Smooth muscle cell (in vitro differentiated cells): ENCODE measurements at regions not wholly inside any gene's neighbourhood (a gene's known extent, or its start where the extent isn't known, plus 50 kb on each side); places are given as distances from the start of the nearest gene placed in this dataset.
"Not testable (repeated sequence)": the region's sequence is repeated elsewhere in the genome, so short reads cannot be mapped to it uniquely, and the experiment has no call there.

ENCODE experiments used
- DNase-seq: peaks from one replicate; lab custom pipeline; 2025; ENCODE audit not compliant: unreplicated experiment; lab: John Stamatoyannopoulos, UW
- H2AFZ ChIP-seq: fragments of 200-600 bp; sonication (generic); 2 replicates; pipeline ENCODE4 v1.6.0; 2016; ENCODE audit warnings: antibody characterized with exemption, low read depth, mild to moderate bottlenecking
- H3F3A ChIP-seq: fragments of 200-600 bp; sonication (generic); 2 replicates; pipeline ENCODE4 v1.6.0; 2017; ENCODE audit warnings: antibody characterized with exemption, low read depth
- H3K27ac ChIP-seq: fragments of 200-600 bp; sonication (generic); 2 replicates; pipeline ENCODE4 v1.5.1; 2016; ENCODE audit warnings: low read depth, mild to moderate bottlenecking
- H3K27me3 ChIP-seq: fragments of 200-600 bp; sonication (generic); 2 replicates; pipeline ENCODE4 v1.6.1; 2016; ENCODE audit warnings: low read depth, mild to moderate bottlenecking
- H3K36me3 ChIP-seq: fragments of 200-600 bp; sonication (generic); 2 replicates; pipeline ENCODE4 v1.5.1; 2016; ENCODE audit warnings: low read depth
- H3K4me1 ChIP-seq: fragments of 200-600 bp; sonication (generic); 2 replicates; pipeline ENCODE4 v1.5.1; 2016; ENCODE audit warnings: low read depth
- H3K4me2 ChIP-seq: fragments of 200-600 bp; sonication (generic); 2 replicates; pipeline ENCODE4 v1.6.0; 2016; ENCODE audit warnings: mild to moderate bottlenecking
- H3K4me3 ChIP-seq: fragments of 200-600 bp; sonication (generic); 2 replicates; pipeline ENCODE4 v1.5.1; 2016; ENCODE audit warnings: mild to moderate bottlenecking
- H3K79me2 ChIP-seq: fragments of 200-600 bp; sonication (generic); 2 replicates; pipeline ENCODE4 v1.6.0; 2016; ENCODE audit warnings: low read depth, mild to moderate bottlenecking
- H3K9ac ChIP-seq: fragments of 200-600 bp; sonication (generic); 2 replicates; pipeline ENCODE4 v1.6.0; 2016; ENCODE audit warnings: low read depth
- H3K9me3 ChIP-seq: fragments of 200-600 bp; sonication (generic); replicated peaks from 2 replicates; pipeline ENCODE4 v1.5.1; 2016; ENCODE audit warnings: low read depth
- H4K20me1 ChIP-seq: fragments of 200-600 bp; sonication (generic); 2 replicates; pipeline ENCODE4 v1.6.0; 2016; ENCODE audit warnings: low read depth
- WGBS: methylation state at CpG from one replicate; pipeline ENCODE4 v1.1.7; 2016; ENCODE audit warnings: low lambda C conversion rate; 5-methylcytosine and 5-hydroxymethylcytosine counted together
- TF ChIP-seq, protein P1 (sequence below): fragments of 200-600 bp; sonication (generic); IDR thresholded peaks from 2 replicates; pipeline ENCODE4 v1.5.1; 2017; ENCODE audit warnings: borderline replicate concordance, mild to moderate bottlenecking, antibody characterized with exemption; ENCODE audit not compliant: insufficient read depth, poor library complexity, severe bottlenecking

DNA sequence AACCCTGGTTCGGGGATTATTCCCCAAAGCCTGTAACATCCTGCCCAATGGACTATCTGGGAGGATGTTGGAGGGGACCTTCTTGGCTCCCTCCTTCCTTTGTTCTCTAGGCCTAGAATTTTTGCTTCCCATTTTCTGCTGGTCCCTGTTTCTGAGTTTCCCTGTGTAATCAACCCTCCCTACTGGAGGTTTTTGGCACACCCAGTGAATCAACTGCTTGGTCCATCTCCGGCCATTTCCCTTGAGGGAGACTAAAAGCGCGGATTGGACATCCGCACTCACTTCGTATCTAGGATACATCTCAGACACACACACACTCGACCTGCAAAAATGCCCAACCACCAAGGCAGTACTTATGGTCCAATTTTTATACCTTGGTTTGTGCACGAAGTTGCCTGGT is 108.2 kb upstream of the MAGEE2 start:
- Histone ChIP-seq H3K9me3 (no peaks in the 10 kb centered on the region), H4K20me1 (no peaks in the 10 kb centered on the region), H3K79me2 (no peaks in the 10 kb centered on the region), H2AFZ (no peak overlapping the region), H3K36me3 (no peaks in the 10 kb centered on the region), H3K27ac (no peak overlapping the region), H3K27me3 (no peaks in the 10 kb centered on the region), H3F3A (no peaks in the 10 kb centered on the region), H3K4me3 (no peak overlapping the region), H3K4me2 (no peak overlapping the region), H3K9ac (no peak overlapping the region), H3K4me1 (no peaks in the 10 kb centered on the region)
- DNase-seq, result no peak
- WGBS, result 80% methylated on average over 8 of the region's 8 CpGs
- TF ChIP-seq, protein P1, sequence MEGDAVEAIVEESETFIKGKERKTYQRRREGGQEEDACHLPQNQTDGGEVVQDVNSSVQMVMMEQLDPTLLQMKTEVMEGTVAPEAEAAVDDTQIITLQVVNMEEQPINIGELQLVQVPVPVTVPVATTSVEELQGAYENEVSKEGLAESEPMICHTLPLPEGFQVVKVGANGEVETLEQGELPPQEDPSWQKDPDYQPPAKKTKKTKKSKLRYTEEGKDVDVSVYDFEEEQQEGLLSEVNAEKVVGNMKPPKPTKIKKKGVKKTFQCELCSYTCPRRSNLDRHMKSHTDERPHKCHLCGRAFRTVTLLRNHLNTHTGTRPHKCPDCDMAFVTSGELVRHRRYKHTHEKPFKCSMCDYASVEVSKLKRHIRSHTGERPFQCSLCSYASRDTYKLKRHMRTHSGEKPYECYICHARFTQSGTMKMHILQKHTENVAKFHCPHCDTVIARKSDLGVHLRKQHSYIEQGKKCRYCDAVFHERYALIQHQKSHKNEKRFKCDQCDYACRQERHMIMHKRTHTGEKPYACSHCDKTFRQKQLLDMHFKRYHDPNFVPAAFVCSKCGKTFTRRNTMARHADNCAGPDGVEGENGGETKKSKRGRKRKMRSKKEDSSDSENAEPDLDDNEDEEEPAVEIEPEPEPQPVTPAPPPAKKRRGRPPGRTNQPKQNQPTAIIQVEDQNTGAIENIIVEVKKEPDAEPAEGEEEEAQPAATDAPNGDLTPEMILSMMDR, result no peak

DNA sequence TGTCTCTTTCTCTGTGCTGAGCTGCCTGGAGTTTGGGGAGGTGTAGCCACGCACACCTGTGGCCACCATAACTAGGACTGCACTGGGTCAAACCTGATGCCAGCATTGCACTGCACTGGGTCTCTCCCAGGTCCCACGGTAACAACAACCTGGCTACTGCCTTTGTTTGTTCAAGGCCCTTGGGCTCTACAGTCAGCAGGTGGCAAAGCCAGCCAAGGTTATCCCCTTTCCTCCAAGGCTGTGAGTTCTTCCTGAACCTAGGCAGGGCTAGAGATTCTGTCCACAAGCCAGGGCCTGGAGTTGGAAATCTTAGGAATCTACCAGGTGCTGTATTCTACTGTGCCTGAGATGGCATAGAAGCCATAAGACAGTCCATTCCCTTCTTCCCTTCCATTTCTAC is 126.7 kb upstream of the MAGEE2 start:
- Histone ChIP-seq H4K20me1 (no peaks in the 10 kb centered on the region), H3K4me2 (no peak overlapping the region), H3K9me3 (peaks cover 4% of the 10 kb centered on the region), H3K79me2 (no peaks in the 10 kb centered on the region), H3K4me3 (no peak overlapping the region), H3K36me3 (no peaks in the 10 kb centered on the region), H3K9ac (no peak overlapping the region), H2AFZ (no peak overlapping the region), H3F3A (no peaks in the 10 kb centered on the region), H3K4me1 (no peaks in the 10 kb centered on the region), H3K27me3 (no peaks in the 10 kb centered on the region), H3K27ac (no peak overlapping the region)
- WGBS, result 52% methylated on average over 2 of the region's 2 CpGs
- TF ChIP-seq, protein P1, result no peak
- DNase-seq, result no peak

DNA sequence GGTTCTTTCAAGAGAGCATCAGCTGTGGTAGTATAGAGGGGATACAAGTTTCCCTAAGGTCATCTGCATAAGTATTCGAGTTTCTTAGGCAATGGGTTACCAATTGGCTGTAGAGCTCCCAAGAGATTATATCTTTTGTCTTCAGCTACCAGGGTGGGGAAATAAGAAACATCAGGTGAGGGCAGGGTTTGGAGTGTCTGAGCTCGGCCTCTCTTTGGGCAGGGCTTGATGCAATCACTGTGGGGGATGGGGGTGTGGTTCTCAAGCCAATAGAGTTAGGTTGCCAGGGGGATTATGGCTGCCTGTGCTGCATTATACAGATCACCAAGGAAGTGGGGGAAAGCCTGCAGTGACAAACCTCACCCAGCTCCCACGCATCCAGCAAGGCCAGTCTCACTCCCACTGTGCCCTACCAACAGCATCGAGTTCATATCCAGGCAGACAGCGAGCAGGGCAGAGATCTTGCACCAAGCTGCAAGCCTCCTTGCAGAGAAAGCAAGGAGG is 172.1 kb upstream of the MAGEE2 start:
- WGBS, result 59% methylated on average over 5 of the region's 5 CpGs
- H3K9ac ChIP-seq, result no peak overlapping the region
- no peaks in the 10 kb centered on the region for H3K36me3 ChIP-seq
- no peaks in the 10 kb centered on the region for H3F3A ChIP-seq
- H3K4me3 ChIP-seq, result no peak overlapping the region
- no peak for DNase-seq
- no peaks in the 10 kb centered on the region for H3K27me3 ChIP-seq
- TF ChIP-seq, protein P1, result no peak
- H2AFZ ChIP-seq, result no peak overlapping the region
- H3K79me2 ChIP-seq, result no peaks in the 10 kb centered on the region
- H4K20me1 ChIP-seq, result no peaks in the 10 kb centered on the region
- H3K27ac ChIP-seq, result no peak overlapping the region
- no peaks in the 10 kb centered on the region for H3K9me3 ChIP-seq
- no peaks in the 10 kb centered on the region for H3K4me1 ChIP-seq
- no peak overlapping the region for H3K4me2 ChIP-seq

DNA sequence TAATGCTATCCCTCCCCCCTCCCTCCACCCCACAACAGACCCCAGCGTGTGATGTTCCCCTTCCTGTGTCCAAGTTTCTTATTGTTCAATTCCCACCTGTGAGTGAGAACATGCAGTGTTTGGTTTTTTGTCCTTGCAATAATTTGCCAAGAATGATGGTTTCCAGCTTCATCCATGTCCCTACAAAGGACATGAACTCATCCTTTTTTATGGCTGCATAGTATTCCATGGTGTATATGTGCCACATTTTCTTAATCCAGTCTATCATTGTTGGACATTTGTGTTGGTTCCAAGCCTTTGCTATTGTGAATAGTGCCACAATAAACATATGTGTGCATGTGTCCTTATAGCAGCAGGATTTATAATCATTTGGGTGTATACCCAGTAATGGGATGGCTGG is 176.3 kb upstream of the MAGEE2 start:
- H2AFZ ChIP-seq, H3K4me2 ChIP-seq, H3K27me3 ChIP-seq, H3K79me2 ChIP-seq, H4K20me1 ChIP-seq, H3K36me3 ChIP-seq, H3K4me3 ChIP-seq, H3K4me1 ChIP-seq, H3K9me3 ChIP-seq, DNase-seq, H3K9ac ChIP-seq, H3F3A ChIP-seq, H3K27ac ChIP-seq: not testable (repeated sequence)
- 71% methylated on average over 1 of the region's 1 CpG for WGBS
